GM12872 (cell line): ENCODE measurements at regions not wholly inside any gene's neighbourhood (a gene's known extent, or its start where the extent isn't known, plus 50 kb on each side); places are given as distances from the start of the nearest gene placed in this dataset.

Source experiments
- CTCF ChIP-seq: IDR thresholded peaks from 3 replicates; pipeline ENCODE4 v1.5.1; 2011; ENCODE audit warnings: low read depth, mild to moderate bottlenecking, low read length, moderate library complexity; ENCODE audit not compliant: insufficient read depth

- TF ChIP-seq CTCF, result no peak
Measured at GRCh38 chr13:53445686-53446085, 417.1 kb downstream of the OLFM4 start.

GRCh38 chr13:53447456-53447855 is 418.8 kb downstream of the OLFM4 start:
- TF ChIP-seq CTCF, result no peak

- no peak for TF ChIP-seq CTCF
Measured at GRCh38 chr13:53447863-53448262, 419.2 kb downstream of the OLFM4 start.

GRCh38 chr13:53460796-53461195 is 432.2 kb downstream of the OLFM4 start:
- no peak for TF ChIP-seq CTCF

GRCh38 chr13:53463106-53463505 is 434.5 kb downstream of the OLFM4 start:
- no peak for TF ChIP-seq CTCF

- TF ChIP-seq CTCF, result no peak
Measured at GRCh38 chr13:53466576-53466975, 438.0 kb downstream of the OLFM4 start.

- TF ChIP-seq CTCF, result no peak
Measured at GRCh38 chr13:53473397-53473796, 444.8 kb downstream of the OLFM4 start.

GRCh38 chr13:53474878-53475277 is 446.3 kb downstream of the OLFM4 start:
- no peak for TF ChIP-seq CTCF
